Bronchial epithelial cell (primary cell): ENCODE measurements at regions not wholly inside any gene's neighbourhood (a gene's known extent, or its start where the extent isn't known, plus 50 kb on each side); places are given as distances from the start of the nearest gene placed in this dataset.

ENCODE experiments used
- DNase-seq: peaks from one replicate; pipeline ENCODE4 v3.0.0-alpha.2; 2010; ENCODE audit warnings: low read depth
- FAIRE-seq: peaks from 2 replicates; lab custom pipeline; 2011; peaks lifted over from hg19 to GRCh38; lab: Jason Lieb, UNC
- H3K27me3 ChIP-seq: 2 replicates; pipeline ENCODE4 v1.5.1; 2011; ENCODE audit warnings: low read length; ENCODE audit not compliant: control insufficient read depth, insufficient read depth
- H3K36me3 ChIP-seq: 2 replicates; pipeline ENCODE4 v1.5.1; 2011; ENCODE audit warnings: low read length; ENCODE audit not compliant: control insufficient read depth, insufficient read depth
- H3K4me3 ChIP-seq: 2 replicates; pipeline ENCODE4 v1.5.1; 2011; ENCODE audit warnings: mild to moderate bottlenecking, low read depth, low read length, control low read depth
- TF ChIP-seq, protein P1 (sequence below): IDR thresholded peaks from 2 replicates; pipeline ENCODE4 v1.5.1; 2011; ENCODE audit warnings: mild to moderate bottlenecking, moderate library complexity, low read length, control low read depth, inconsistent platforms; ENCODE audit not compliant: insufficient read depth, severe bottlenecking

DNA sequence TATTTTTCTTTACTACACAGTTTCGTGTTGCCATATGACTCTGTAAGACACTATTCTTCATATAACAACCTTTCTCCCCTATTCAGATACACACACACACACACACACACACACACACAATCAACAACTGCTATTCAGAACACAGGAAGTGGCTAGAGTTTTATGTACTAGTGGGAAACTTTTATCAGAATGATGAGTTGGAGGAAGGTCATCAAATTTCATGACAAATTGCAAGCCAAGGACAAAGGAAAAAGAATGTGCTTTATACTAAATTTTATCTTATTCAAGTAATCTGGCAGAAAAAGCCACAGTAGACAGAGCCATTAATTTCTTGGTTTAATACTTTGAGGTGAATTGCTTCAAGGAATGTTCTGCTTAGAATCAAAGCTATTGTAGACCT, 899.8 kb downstream of the ROBO2 start:
- TF ChIP-seq, protein P1, sequence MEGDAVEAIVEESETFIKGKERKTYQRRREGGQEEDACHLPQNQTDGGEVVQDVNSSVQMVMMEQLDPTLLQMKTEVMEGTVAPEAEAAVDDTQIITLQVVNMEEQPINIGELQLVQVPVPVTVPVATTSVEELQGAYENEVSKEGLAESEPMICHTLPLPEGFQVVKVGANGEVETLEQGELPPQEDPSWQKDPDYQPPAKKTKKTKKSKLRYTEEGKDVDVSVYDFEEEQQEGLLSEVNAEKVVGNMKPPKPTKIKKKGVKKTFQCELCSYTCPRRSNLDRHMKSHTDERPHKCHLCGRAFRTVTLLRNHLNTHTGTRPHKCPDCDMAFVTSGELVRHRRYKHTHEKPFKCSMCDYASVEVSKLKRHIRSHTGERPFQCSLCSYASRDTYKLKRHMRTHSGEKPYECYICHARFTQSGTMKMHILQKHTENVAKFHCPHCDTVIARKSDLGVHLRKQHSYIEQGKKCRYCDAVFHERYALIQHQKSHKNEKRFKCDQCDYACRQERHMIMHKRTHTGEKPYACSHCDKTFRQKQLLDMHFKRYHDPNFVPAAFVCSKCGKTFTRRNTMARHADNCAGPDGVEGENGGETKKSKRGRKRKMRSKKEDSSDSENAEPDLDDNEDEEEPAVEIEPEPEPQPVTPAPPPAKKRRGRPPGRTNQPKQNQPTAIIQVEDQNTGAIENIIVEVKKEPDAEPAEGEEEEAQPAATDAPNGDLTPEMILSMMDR, result no peak
- no peak for DNase-seq
- FAIRE-seq, result no peak
- Histone ChIP-seq H3K4me3 (no peak overlapping the region), H3K36me3 (no peaks in the 10 kb centered on the region), H3K27me3 (no peaks in the 10 kb centered on the region)

GRCh38 chr3:77943598-77943997, 903.7 kb downstream of the ROBO2 start:
- FAIRE-seq, result no peak
- Histone ChIP-seq H3K4me3 (no peak overlapping the region), H3K27me3 (no peaks in the 10 kb centered on the region), H3K36me3 (no peaks in the 10 kb centered on the region)
- TF ChIP-seq, protein P1, result no peak
- DNase-seq, result no peak

GRCh38 chr3:77945320-77945719, 905.4 kb downstream of the ROBO2 start:
- FAIRE-seq, result no peak
- Histone ChIP-seq H3K27me3 (no peaks in the 10 kb centered on the region), H3K36me3 (no peaks in the 10 kb centered on the region), H3K4me3 (no peak overlapping the region)
- TF ChIP-seq, protein P1, result no peak
- no peak for DNase-seq

- H3K36me3 ChIP-seq, result no peaks in the 10 kb centered on the region
- no peaks in the 10 kb centered on the region for H3K27me3 ChIP-seq
- DNase-seq (no peak), FAIRE-seq (no peak)
- no peak overlapping the region for H3K4me3 ChIP-seq
- TF ChIP-seq, protein P1, result no peak
Measured at GRCh38 chr3:77947671-77948070, 907.8 kb downstream of the ROBO2 start.

GRCh38 chr3:77967621-77968020, 927.7 kb downstream of the ROBO2 start:
- no peak overlapping the region for H3K4me3 ChIP-seq
- TF ChIP-seq, protein P1, result no peak
- no peak for DNase-seq
- no peaks in the 10 kb centered on the region for H3K27me3 ChIP-seq
- no peak for FAIRE-seq
- no peaks in the 10 kb centered on the region for H3K36me3 ChIP-seq

DNA sequence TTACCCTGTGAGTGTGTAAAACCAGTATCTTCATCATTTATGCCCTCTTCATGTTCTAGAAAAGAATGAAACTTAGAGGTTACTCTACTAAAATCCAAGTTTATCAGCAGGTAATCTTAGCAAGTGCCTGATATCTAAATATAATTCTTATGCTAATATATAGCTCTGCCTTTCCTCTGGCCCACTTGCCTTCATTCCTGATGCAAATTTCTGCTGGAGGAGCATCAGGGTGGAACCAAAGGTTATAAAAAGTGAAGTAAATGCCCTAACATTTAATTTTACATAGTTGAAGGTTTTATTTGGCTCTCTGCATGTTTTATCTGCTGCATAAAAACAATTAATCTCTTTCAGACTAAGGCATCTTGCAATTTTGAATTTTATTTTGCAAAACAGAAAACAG, 936.2 kb downstream of the ROBO2 start:
- Histone ChIP-seq H3K36me3 (no peaks in the 10 kb centered on the region), H3K27me3 (no peaks in the 10 kb centered on the region), H3K4me3 (no peak overlapping the region)
- no peak for FAIRE-seq
- no peak for DNase-seq
- TF ChIP-seq, protein P1, result no peak
